Osteocyte (in vitro differentiated cells): ENCODE measurements at regions not wholly inside any gene's neighbourhood (a gene's known extent, or its start where the extent isn't known, plus 50 kb on each side); places are given as distances from the start of the nearest gene placed in this dataset.

Experiments
- DNase-seq: peaks from one replicate; pipeline ENCODE4 v3.0.0; 2021; ENCODE audit warnings: mixed read lengths; ENCODE audit not compliant: unreplicated experiment; ENCODE audit errors: extremely low spot score
- H3K27ac Mint-ChIP-seq: one replicate; pipeline ENCODE4 v1.8.0; 2021; ENCODE audit warnings: mild to moderate bottlenecking, mixed read lengths; ENCODE audit not compliant: unreplicated experiment
- H3K27me3 Mint-ChIP-seq: one replicate; pipeline ENCODE4 v1.8.0; 2021; ENCODE audit warnings: mixed read lengths; ENCODE audit not compliant: unreplicated experiment
- H3K36me3 Mint-ChIP-seq: one replicate; pipeline ENCODE4 v1.8.0; 2021; ENCODE audit warnings: mixed read lengths; ENCODE audit not compliant: unreplicated experiment
- H3K4me1 Mint-ChIP-seq: one replicate; pipeline ENCODE4 v1.8.0; 2021; ENCODE audit warnings: mixed read lengths; ENCODE audit not compliant: unreplicated experiment
- H3K4me3 Mint-ChIP-seq: one replicate; pipeline ENCODE4 v1.8.0; 2021; ENCODE audit warnings: mild to moderate bottlenecking, moderate library complexity, mixed read lengths; ENCODE audit not compliant: unreplicated experiment
- H3K9me3 Mint-ChIP-seq: one replicate; pipeline ENCODE4 v1.8.0; 2021; ENCODE audit warnings: mixed read lengths; ENCODE audit not compliant: unreplicated experiment
- TF ChIP-seq, protein P1 (sequence below): fragments of 200-600 bp; sonication (generic); IDR thresholded peaks from 2 replicates; pipeline ENCODE4 v1.5.0; 2021; ENCODE audit warnings: antibody characterized with exemption, mild to moderate bottlenecking, moderate library complexity

DNA sequence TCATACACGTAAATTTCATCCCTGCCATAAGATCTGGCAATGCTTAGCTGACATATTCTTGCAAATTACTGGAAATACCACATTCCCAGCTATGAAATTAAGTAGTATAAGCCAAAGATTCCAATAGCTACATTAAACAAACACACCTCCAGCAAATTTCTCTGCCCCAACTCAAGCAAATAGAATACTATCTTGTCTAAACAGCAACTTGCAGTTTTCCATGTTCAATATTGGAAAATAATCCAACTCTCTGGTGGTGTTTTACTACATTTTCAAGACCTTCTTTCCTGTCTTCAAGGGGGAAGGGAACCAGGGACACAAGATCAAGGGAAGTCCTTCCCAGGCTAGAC, 268.7 kb downstream of the TBL1XR1 start:
- TF ChIP-seq, protein P1, sequence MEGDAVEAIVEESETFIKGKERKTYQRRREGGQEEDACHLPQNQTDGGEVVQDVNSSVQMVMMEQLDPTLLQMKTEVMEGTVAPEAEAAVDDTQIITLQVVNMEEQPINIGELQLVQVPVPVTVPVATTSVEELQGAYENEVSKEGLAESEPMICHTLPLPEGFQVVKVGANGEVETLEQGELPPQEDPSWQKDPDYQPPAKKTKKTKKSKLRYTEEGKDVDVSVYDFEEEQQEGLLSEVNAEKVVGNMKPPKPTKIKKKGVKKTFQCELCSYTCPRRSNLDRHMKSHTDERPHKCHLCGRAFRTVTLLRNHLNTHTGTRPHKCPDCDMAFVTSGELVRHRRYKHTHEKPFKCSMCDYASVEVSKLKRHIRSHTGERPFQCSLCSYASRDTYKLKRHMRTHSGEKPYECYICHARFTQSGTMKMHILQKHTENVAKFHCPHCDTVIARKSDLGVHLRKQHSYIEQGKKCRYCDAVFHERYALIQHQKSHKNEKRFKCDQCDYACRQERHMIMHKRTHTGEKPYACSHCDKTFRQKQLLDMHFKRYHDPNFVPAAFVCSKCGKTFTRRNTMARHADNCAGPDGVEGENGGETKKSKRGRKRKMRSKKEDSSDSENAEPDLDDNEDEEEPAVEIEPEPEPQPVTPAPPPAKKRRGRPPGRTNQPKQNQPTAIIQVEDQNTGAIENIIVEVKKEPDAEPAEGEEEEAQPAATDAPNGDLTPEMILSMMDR, result no peak
- DNase-seq, result no peak
- Mint-ChIP-seq H3K4me1 (no peaks in the 10 kb centered on the region), H3K9me3 (no peaks in the 10 kb centered on the region), H3K27ac (no peak overlapping the region), H3K36me3 (no peaks in the 10 kb centered on the region), H3K4me3 (no peak overlapping the region), H3K27me3 (peaks cover 14% of the 10 kb centered on the region)

- H3K27me3 Mint-ChIP-seq, result peaks cover 14% of the 10 kb centered on the region
- H3K27ac Mint-ChIP-seq, result no peak overlapping the region
- H3K4me1 Mint-ChIP-seq, result no peaks in the 10 kb centered on the region
- H3K9me3 Mint-ChIP-seq, result no peaks in the 10 kb centered on the region
- H3K36me3 Mint-ChIP-seq, result no peaks in the 10 kb centered on the region
- no peak overlapping the region for H3K4me3 Mint-ChIP-seq
- TF ChIP-seq, protein P1, result no peak
- no peak for DNase-seq
Observed at GRCh38 chr3:176927706-176928581, 269.3 kb downstream of the TBL1XR1 start.

- H3K27ac Mint-ChIP-seq, result no peak overlapping the region
- H3K36me3 Mint-ChIP-seq, result no peaks in the 10 kb centered on the region
- H3K27me3 Mint-ChIP-seq, result peaks cover 14% of the 10 kb centered on the region
- no peak for DNase-seq
- no peak overlapping the region for H3K4me3 Mint-ChIP-seq
- TF ChIP-seq, protein P1, result no peak
- H3K9me3 Mint-ChIP-seq, result no peaks in the 10 kb centered on the region
- no peaks in the 10 kb centered on the region for H3K4me1 Mint-ChIP-seq
Observed at GRCh38 chr3:176927280-176927679, 270.0 kb downstream of the TBL1XR1 start.

DNA sequence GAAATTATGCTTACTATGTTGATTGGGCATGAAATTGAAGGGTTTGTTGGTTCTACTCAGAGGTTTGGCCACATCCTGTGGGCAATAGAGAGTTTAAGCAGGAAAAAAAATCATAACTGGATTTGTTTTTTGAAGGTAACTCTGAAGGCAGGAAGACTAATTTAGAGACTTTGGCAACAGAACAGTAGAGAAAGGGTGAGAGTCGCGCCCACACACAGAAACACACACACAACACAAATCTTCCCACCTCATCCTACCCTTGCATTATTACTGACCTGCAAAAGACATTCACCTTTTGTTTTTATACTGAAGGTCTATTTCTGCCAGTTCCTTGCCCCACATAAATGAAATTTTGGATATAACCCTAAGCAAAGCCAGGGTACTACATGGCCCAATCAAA, 270.6 kb downstream of the TBL1XR1 start:
- TF ChIP-seq, protein P1, result no peak
- Mint-ChIP-seq H3K27me3 (peaks cover 14% of the 10 kb centered on the region), H3K4me1 (no peaks in the 10 kb centered on the region), H3K4me3 (no peak overlapping the region), H3K36me3 (no peaks in the 10 kb centered on the region), H3K9me3 (no peaks in the 10 kb centered on the region), H3K27ac (no peak overlapping the region)
- DNase-seq, result no peak

DNA sequence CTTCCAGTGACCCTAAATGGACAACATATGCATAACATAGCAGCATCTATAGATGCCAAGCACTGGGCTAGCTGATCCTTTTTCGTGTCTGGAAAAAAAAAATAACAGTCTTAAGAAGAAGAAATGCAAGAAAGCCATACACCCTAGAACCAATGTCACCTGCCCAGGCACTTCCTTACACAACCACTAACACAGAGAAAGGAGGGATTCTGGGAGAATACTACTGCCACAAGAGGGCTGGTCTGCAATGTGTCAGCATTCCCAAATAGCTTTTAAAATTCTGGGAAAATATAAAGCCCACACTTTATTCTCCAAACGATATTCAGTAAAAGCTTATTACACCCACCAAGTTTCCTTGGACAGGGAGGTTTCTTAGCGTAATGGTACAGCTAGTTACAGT, 271.2 kb downstream of the TBL1XR1 start:
- TF ChIP-seq, protein P1, result no peak
- H3K27ac Mint-ChIP-seq, result no peak overlapping the region
- no peaks in the 10 kb centered on the region for H3K9me3 Mint-ChIP-seq
- no peaks in the 10 kb centered on the region for H3K4me1 Mint-ChIP-seq
- DNase-seq, result no peak
- no peak overlapping the region for H3K4me3 Mint-ChIP-seq
- peaks cover 14% of the 10 kb centered on the region for H3K27me3 Mint-ChIP-seq
- H3K36me3 Mint-ChIP-seq, result no peaks in the 10 kb centered on the region
